VCaP (cell line): ENCODE measurements at regions not wholly inside any gene's neighbourhood (a gene's known extent, or its start where the extent isn't known, plus 50 kb on each side); places are given as distances from the start of the nearest gene placed in this dataset.

Source experiments
- H3K27ac ChIP-seq: fragments of 450-650 bp; 2 replicates; pipeline ENCODE4 v1.5.1; 2017
- TF ChIP-seq, protein P1 (sequence below): fragments of 450-650 bp; conservative IDR thresholded peaks from 2 replicates; pipeline ENCODE4 v1.5.1; 2017; ENCODE audit warnings: mild to moderate bottlenecking, moderate library complexity

DNA sequence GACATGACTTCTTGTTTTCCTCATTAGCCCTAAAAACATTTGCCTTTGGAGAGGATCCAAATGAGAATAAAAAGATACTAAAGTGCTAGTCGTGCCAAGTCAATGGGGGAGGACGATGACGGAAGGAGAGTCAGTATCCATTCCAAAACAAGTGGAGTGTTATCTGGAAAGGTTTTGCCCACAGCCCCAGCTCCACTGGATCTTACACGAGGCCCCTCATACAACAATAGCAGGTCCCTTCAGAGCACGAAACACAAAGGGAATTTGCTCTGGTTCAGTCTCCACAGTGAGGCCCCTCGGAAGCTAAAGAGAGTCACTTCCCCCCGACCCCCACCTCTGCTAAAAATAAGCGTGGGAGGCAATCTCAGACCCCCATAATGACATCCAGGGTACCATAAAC lies 496.9 kb upstream of the ZFHX3 start:
- TF ChIP-seq, protein P1, sequence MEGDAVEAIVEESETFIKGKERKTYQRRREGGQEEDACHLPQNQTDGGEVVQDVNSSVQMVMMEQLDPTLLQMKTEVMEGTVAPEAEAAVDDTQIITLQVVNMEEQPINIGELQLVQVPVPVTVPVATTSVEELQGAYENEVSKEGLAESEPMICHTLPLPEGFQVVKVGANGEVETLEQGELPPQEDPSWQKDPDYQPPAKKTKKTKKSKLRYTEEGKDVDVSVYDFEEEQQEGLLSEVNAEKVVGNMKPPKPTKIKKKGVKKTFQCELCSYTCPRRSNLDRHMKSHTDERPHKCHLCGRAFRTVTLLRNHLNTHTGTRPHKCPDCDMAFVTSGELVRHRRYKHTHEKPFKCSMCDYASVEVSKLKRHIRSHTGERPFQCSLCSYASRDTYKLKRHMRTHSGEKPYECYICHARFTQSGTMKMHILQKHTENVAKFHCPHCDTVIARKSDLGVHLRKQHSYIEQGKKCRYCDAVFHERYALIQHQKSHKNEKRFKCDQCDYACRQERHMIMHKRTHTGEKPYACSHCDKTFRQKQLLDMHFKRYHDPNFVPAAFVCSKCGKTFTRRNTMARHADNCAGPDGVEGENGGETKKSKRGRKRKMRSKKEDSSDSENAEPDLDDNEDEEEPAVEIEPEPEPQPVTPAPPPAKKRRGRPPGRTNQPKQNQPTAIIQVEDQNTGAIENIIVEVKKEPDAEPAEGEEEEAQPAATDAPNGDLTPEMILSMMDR, result no peak
- no peak overlapping the region for H3K27ac ChIP-seq

DNA sequence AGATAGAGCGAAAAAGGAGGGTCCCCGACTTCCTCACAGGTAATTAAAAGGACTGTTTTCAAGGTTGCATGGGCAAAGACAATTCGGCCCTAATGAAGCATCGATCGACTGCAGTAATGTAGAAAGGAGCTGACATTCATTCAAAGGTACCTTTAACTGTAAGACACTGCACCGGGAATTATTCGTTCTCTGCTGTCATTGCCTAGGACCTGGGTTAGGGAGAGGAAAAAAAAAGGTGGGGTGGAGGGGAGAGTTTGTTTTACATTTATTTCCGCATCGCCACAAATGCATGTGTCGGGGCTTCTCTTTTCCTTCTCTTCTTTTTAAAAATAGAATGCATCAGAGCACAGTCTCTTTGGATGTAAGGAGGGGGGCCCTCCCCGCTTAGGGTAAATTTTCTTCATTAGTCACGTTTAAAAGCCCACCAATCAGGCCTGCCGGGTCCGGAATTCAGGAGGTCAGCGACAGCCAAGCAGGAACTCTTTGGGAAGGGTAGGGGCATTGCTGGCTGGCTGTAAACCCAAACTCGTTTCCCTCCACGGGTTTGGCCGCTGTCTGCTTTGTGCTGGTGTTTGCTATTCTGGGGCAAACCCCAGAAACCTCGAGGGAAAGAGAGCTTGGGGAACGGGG lies 496.2 kb upstream of the ZFHX3 start:
- no peak overlapping the region for H3K27ac ChIP-seq
- TF ChIP-seq, protein P1, result no peak

DNA sequence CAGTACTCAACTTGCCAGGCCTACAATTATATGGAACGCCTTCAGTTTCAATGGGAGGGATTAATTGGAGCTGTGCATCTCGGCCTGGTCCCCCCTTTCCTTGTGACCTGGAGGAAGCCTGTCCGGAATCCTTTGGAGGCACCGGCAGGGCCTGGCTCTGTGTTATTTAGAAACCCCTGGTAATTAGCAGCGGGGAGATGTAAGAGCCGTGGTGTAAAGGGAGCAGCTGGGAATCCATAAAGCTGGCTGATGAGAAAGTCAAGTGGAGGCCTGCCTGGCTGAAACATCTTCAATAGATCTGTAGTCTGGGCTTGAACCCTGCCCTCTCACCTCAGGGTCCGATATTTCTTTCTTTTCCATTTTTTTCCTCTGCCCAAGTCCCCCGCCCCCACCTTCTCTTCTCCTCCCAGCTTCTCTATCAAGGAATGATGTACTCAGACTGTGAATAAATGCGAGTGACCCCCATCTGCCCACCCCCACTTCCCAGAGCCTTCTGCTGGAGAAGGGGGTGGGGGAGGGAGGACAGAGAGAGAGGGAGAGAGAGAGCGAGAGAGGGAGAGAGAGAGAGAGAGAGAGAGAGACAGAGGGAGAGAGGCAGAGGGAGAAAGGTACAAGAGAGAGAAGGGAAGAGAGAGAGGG lies 495.5 kb upstream of the ZFHX3 start:
- TF ChIP-seq, protein P1, result no peak
- no peak overlapping the region for H3K27ac ChIP-seq

DNA sequence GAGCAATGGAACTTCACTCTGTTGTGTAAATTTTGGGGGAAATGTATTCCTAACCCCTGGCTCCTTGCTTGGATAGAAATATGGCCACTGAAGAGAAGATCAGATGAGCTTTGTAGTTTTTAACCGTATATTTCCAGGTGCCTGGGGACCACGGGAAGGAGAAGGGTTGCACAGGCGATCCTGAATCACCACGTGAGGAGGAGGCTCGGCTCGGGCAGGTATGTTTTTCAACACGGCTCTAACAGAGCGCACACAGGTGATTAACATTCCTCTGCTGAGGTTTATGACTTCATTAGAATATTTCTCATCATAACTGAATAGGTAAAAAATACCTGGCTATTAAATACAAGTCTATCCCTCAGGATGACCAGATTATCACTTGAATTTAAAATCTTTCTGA lies 495.0 kb upstream of the ZFHX3 start:
- no peak overlapping the region for H3K27ac ChIP-seq
- TF ChIP-seq, protein P1, result no peak

DNA sequence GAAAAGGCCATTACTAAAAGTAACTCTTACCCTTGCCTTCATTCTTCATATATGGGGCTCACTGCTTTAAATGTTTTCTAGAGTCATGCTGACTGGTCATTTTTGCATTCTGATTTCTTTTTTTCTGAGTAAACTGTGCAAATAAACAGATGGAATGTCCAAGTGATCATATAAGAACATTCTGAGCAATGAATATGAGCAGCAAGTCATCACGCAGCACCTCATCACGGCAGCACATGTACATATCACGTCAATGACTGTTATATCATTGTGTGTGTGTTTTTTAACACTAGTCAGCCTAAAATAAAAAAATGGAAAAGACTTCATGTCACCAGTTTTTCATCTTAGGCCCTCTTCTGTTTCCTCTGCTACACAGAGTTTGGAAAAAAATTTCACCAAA lies 490.0 kb upstream of the ZFHX3 start:
- TF ChIP-seq, protein P1, result no peak
- no peak overlapping the region for H3K27ac ChIP-seq

DNA sequence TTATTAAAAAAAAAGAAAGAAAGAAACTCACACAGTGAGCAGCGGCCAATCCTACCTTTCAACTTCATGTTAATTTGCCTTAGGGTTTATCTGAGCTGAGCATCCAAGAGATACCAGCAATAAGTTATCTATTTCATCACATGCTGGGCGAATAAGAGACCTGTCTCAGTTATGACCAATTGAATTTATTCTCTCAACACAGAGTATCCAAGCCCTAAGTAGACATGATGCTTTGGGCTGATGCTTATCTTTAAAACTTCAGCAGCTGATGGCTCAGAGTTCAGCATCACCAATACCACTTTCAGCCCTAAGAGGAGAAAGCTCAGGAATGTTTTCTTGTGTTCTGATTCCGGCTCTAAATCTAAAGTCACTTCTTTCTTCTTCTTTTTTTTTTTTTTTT lies 489.0 kb upstream of the ZFHX3 start:
- TF ChIP-seq, protein P1, result no peak
- no peak overlapping the region for H3K27ac ChIP-seq

DNA sequence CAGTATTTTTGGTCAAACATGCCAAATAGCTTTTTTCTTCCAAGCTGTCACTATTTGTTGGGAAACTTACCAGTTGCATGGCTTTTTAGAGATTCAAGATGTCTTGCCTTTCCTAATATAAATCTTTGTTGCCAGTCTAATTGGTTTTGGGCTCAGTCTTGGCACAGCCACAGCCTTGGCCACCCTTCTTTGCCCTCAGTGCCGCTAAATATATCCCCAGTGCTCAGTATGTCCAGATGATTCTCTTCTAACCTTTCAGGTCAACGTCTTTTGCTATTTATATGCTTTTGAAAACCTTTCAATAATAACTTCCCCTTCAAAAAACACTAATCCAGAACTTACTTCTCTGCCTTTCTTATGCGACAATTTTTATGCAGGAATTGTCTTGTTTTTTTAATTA lies 483.1 kb upstream of the ZFHX3 start:
- TF ChIP-seq, protein P1, result no peak

More for the DNA sequence above, 483.1 kb upstream of the ZFHX3 start:
- no peak overlapping the region for H3K27ac ChIP-seq
